A549 (cell line): ENCODE measurements at regions not wholly inside any gene's neighbourhood (a gene's known extent, or its start where the extent isn't known, plus 50 kb on each side); places are given as distances from the start of the nearest gene placed in this dataset.
A peak's percentile ranks its signal among the peaks of the same experiment; 100 is the strongest.
"Not testable (repeated sequence)": the region's sequence is repeated elsewhere in the genome, so short reads cannot be mapped to it uniquely, and the experiment has no call there.

ENCODE experiments used
- ATAC-seq, 2 experiments: fragments of 200-7000 bp in 1 of 2; fragments of >200 bp in 1 of 2; cut with Nextera tagmentation in 1 of 2; cut with Tn5 transposase in 1 of 2; 3 replicates each; pipeline versions ENCODE4 v1.8.0 to v1.9.1; 2018 to 2020; ENCODE audit warnings: mild to moderate bottlenecking in 1 of 2, moderate library complexity in 1 of 2
- CTCF ChIA-PET: fragments of 300-600 bp; sonication (Branson Sonifier 250); formaldehyde crosslinking; extraction: SDS; loops from one replicate; lab custom pipeline; 2021; ENCODE audit warnings: antibody characterized with exemption, inconsistent platforms; lab: Yijun Ruan, JAX
- POLR2A ChIA-PET: fragments of 350-600 bp; formaldehyde crosslinking; extraction: SDS; loops from one replicate; lab custom pipeline; 2021; ENCODE audit warnings: antibody characterized with exemption, inconsistent platforms; lab: Yijun Ruan, JAX
- DNase-seq, 2 experiments: peaks; one replicate each; pipeline versions ENCODE4 v3.0.0 to v3.0.0-alpha.2; 2011 to 2016; ENCODE audit warnings: low read depth in 1 of 2, low spot score in 1 of 2
- FAIRE-seq: peaks from 2 replicates; lab custom pipeline; 2011; peaks lifted over from hg19 to GRCh38; lab: Jason Lieb, UNC
- H3K27ac ChIP-seq, 2 experiments: fragments of >200 bp; sonication (Bioruptor Twin); formaldehyde crosslinking; 3 replicates each; pipeline ENCODE4 v1.5.1; 2016 to 2017
- H3K4me1 ChIP-seq: fragments of >200 bp; sonication (Bioruptor Twin); formaldehyde crosslinking; 3 replicates; pipeline ENCODE4 v1.6.1; 2016
- H3K4me2 ChIP-seq: fragments of >200 bp; sonication (Bioruptor Twin); formaldehyde crosslinking; 3 replicates; pipeline ENCODE4 v1.6.1; 2016
- H3K4me3 ChIP-seq: fragments of >200 bp; sonication (Bioruptor Twin); formaldehyde crosslinking; 3 replicates; pipeline ENCODE4 v1.5.1; 2016
- H3K9me3 ChIP-seq: fragments of >200 bp; sonication (Bioruptor Twin); formaldehyde crosslinking; 3 replicates; pipeline ENCODE4 v1.6.1; 2016
- BCL3 ChIP-seq: fragments of >200 bp; sonication (Bioruptor Twin); formaldehyde crosslinking; IDR thresholded peaks from 3 replicates; pipeline ENCODE4 v1.6.1; 2016
- CEBPB ChIP-seq, 2 experiments: fragments of >200 bp in 1 of 2; sonication (Bioruptor Twin) in 1 of 2; formaldehyde crosslinking in 1 of 2; IDR thresholded peaks; 2 replicates each; pipeline ENCODE4 v1.6.1; 2012 to 2016
- E2F6 ChIP-seq: IDR thresholded peaks from 2 replicates; pipeline ENCODE4 v1.6.1; 2012; ENCODE audit warnings: low read depth, borderline replicate concordance
- EHF ChIP-seq: fragments of 250-450 bp; sonication (Bioruptor Pico); IDR thresholded peaks from 2 replicates; pipeline ENCODE4 v1.5.0; 2020; ENCODE audit warnings: mild to moderate bottlenecking
- FOSL2 ChIP-seq, 2 experiments: fragments of 450-650 bp in 1 of 2; fragments of >200 bp in 1 of 2; sonication (Bioruptor Twin) in 1 of 2; formaldehyde crosslinking; IDR thresholded peaks; 2 replicates each; pipeline versions ENCODE4 v1.5.0 to v1.6.1; 2016 to 2020; ENCODE audit warnings: mild to moderate bottlenecking in 1 of 2, moderate library complexity in 1 of 2
- HOXB13 ChIP-seq: fragments of 250-450 bp; sonication (Bioruptor Pico); IDR thresholded peaks from 2 replicates; pipeline ENCODE4 v1.5.0; 2020; ENCODE audit warnings: low read depth, mild to moderate bottlenecking, moderate library complexity
- JUN ChIP-seq, 2 experiments: fragments of >200 bp; sonication (Bioruptor Twin); formaldehyde crosslinking; IDR thresholded peaks; 2 replicates in 1 of 2; 3 replicates in 1 of 2; pipeline ENCODE4 v1.6.1; 2016 to 2017
- MAX ChIP-seq: IDR thresholded peaks from 2 replicates; pipeline ENCODE4 v1.6.1; 2012
- MYC ChIP-seq: IDR thresholded peaks from 2 replicates; pipeline ENCODE4 v1.6.1; 2012; ENCODE audit warnings: mild to moderate bottlenecking, inconsistent platforms, low read length, improper control_type of control experiment, borderline replicate concordance
- RARB ChIP-seq: fragments of 250-450 bp; sonication (Bioruptor Pico); IDR thresholded peaks from 2 replicates; pipeline ENCODE4 v1.8.0; 2021; ENCODE audit warnings: mild to moderate bottlenecking, moderate library complexity
- WGBS: methylation state at CpG from one replicate; pipeline ENCODE4 v1.1.6; 2017; ENCODE audit errors: missing lambda C conversion rate; 5-methylcytosine and 5-hydroxymethylcytosine counted together

GRCh38 chr16:21520134-21521047, 79.0 kb upstream of the METTL9 start (continued):
- 0 out of 2 replicates have a peak, but pooled peaks have one; percentile 40 for TF ChIP-seq RARB (CRISPR knock-in tag)
- peak; percentile 94 for TF ChIP-seq E2F6
- TF ChIP-seq EHF (CRISPR knock-in tag), result peak; percentile 81; the same call in 1 of the 2 replicates
- TF ChIP-seq MYC, result peak; percentile 81
- peak; percentile 76; the same call in 1 of the 3 replicates for TF ChIP-seq BCL3

GRCh38 chr16:21521048-21521389, 78.4 kb upstream of the METTL9 start:
- Histone ChIP-seq H3K27ac (peak overlapping the region; percentile 88 to 97), H3K4me1 (peaks cover 18% of the 10 kb centered on the region), H3K4me2 (peak overlapping the region; percentile 81)
- H3K9me3 ChIP-seq, H3K4me3 ChIP-seq, DNase-seq, FAIRE-seq, ATAC-seq, POLR2A ChIA-PET, CTCF ChIA-PET: not testable (repeated sequence)
- 43% methylated on average over 3 of the region's 8 CpGs for WGBS

- WGBS, result under 1% methylated on average over 17 of the region's 24 CpGs
These were observed 77.8 kb upstream of the METTL9 start for GRCh38 chr16:21521390-21522143.

GRCh38 chr16:21522846-21523245, 76.5 kb upstream of the METTL9 start:
- ATAC-seq, DNase-seq, CTCF ChIA-PET, H3K9me3 ChIP-seq, H3K4me3 ChIP-seq, POLR2A ChIA-PET, FAIRE-seq, H3K4me2 ChIP-seq: not testable (repeated sequence)
- H3K4me1 ChIP-seq, result peaks cover 10% of the 10 kb centered on the region
- peak overlapping the region in 1 of 2 experiments; percentile 68; a peak in 3 of 6 replicates for H3K27ac ChIP-seq
- 97% methylated on average over 19 of the region's 20 CpGs for WGBS

More at GRCh38 chr16:21521390-21522143, 77.8 kb upstream of the METTL9 start:
- H3K9me3 ChIP-seq; FAIRE-seq; CTCF ChIA-PET; TF ChIP-seq FOSL2 (IDR thresholded peaks at IDR 0.05): not testable (repeated sequence)
- TF ChIP-seq FOSL2 (CRISPR knock-in tag; IDR thresholded peaks at IDR 0.05) (peak; percentile 13; the same call in 1 of the 2 replicates), HOXB13 (CRISPR knock-in tag) (0 out of 2 replicates have a peak, but pooled peaks have one; percentile 28), CEBPB (IDR thresholded peaks at IDR 0.05) (peak in 1 of 2 experiments; percentile 26; a peak in 1 of 4 replicates), MAX (peak; percentile 21; the same call in 1 of the 2 replicates), JUN (IDR thresholded peaks at IDR 0.05) (0 out of 5 replicates have a peak, but pooled peaks of 1 of the 2 experiments have one; percentile 49)
- ATAC-seq (peak; percentile 52 to 75), DNase-seq (peak in 1 of 2 experiments; percentile 82)
- peak overlapping the region; percentile 81 for H3K4me2 ChIP-seq
- H3K4me1 ChIP-seq, result peaks cover 13% of the 10 kb centered on the region
- peak overlapping the region; percentile 22; the same call in 2 of the 3 replicates for H3K4me3 ChIP-seq
- POLR2A ChIA-PET, result interaction anchor here (0.7 kb wide), 1 partner anchor 72 kb away, joined by 13 read pairs; no protein-coding TSS in a partner anchor
- H3K27ac ChIP-seq, result peak overlapping the region; percentile 88 to 97
